SK-N-MC (cell line): ENCODE measurements at regions not wholly inside any gene's neighbourhood (a gene's known extent, or its start where the extent isn't known, plus 50 kb on each side); places are given as distances from the start of the nearest gene placed in this dataset.

ENCODE experiments used
- DNase-seq: peaks from one replicate; pipeline ENCODE4 v3.0.0-alpha.2; 2011; ENCODE audit warnings: low read depth, low spot score
- H3K27ac ChIP-seq: fragments of 200-600 bp; sonication (generic); 2 replicates; pipeline ENCODE4 v1.5.1; 2016; ENCODE audit warnings: mixed run types
- H3K36me3 ChIP-seq: fragments of 200-600 bp; sonication (generic); 2 replicates; pipeline ENCODE4 v1.6.1; 2017; ENCODE audit warnings: antibody characterized with exemption, low read length, mixed read lengths; ENCODE audit not compliant: insufficient read depth
- H3K4me3 ChIP-seq: fragments of 200-600 bp; sonication (generic); 2 replicates; pipeline ENCODE4 v1.5.1; 2016
- H3K9ac ChIP-seq: fragments of 200-600 bp; sonication (generic); 2 replicates; pipeline ENCODE4 v1.8.0; 2017; ENCODE audit warnings: mixed run types, mixed read lengths; ENCODE audit not compliant: insufficient read length
- H3K9me3 ChIP-seq: fragments of 200-600 bp; sonication (generic); 2 replicates; pipeline ENCODE4 v1.6.1; 2017; ENCODE audit warnings: low read depth, mild to moderate bottlenecking, antibody characterized with exemption, low read length, moderate library complexity, mixed read lengths
- EZH2 ChIP-seq: fragments of 200-600 bp; sonication (generic); IDR thresholded peaks from one replicate; pipeline ENCODE4 v1.6.1; 2017; ENCODE audit warnings: antibody characterized with exemption
- FOXP2 ChIP-seq: optimal IDR thresholded peaks from 2 replicates; pipeline ENCODE3; 2011; ENCODE audit warnings: mild to moderate bottlenecking, moderate library complexity; ENCODE audit not compliant: insufficient read depth; ENCODE audit errors: extremely low read length, control extremely low read depth
- POLR2AphosphoS5 ChIP-seq: IDR thresholded peaks from 2 replicates; pipeline ENCODE4 v1.6.1; 2012; ENCODE audit warnings: mild to moderate bottlenecking, low read depth, low read length, borderline replicate concordance

DNA sequence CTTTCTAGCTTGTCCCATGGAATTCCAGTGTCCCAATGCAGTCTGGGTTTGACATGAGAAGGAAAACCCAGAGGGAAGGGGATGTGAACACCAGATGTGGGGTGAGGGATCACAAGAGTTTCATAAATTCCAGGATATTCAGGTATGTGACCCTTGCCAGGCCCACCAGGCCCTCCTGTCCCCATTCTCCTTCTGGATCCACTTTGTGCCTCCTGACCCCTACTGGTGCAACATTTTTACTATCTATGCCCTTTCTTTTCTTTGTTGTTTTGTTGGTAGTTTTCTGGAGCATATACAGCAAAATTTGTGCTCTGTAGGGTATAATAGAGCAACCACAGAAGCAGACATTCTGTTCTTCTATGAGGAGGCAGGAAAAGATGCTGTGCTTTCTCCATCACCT is 597.0 kb upstream of the GRAMD2B start:
- no peaks in the 10 kb centered on the region for H3K9me3 ChIP-seq
- no peak for DNase-seq

GRCh38 chr5:125829349-125829748 is 593.9 kb upstream of the GRAMD2B start:
- Histone ChIP-seq H3K9ac (no peak overlapping the region), H3K9me3 (no peaks in the 10 kb centered on the region), H3K36me3 (no peaks in the 10 kb centered on the region), H3K27ac (no peak overlapping the region), H3K4me3 (no peak overlapping the region)
- no peak for DNase-seq
- TF ChIP-seq EZH2 (no peak), FOXP2 (no peak), POLR2AphosphoS5 (no peak)

More for the DNA sequence above, 597.0 kb upstream of the GRAMD2B start:
- no peak overlapping the region for H3K9ac ChIP-seq
- no peak overlapping the region for H3K4me3 ChIP-seq
- H3K27ac ChIP-seq = no peak overlapping the region
- TF ChIP-seq EZH2 = no peak
- no peak for TF ChIP-seq POLR2AphosphoS5
- TF ChIP-seq FOXP2 = no peak
- H3K36me3 ChIP-seq = no peaks in the 10 kb centered on the region

GRCh38 chr5:125833398-125833797 is 589.8 kb upstream of the GRAMD2B start:
- H3K9me3 ChIP-seq = no peaks in the 10 kb centered on the region
- no peak overlapping the region for H3K9ac ChIP-seq
- no peak for DNase-seq
- no peak for TF ChIP-seq FOXP2
- TF ChIP-seq EZH2 = no peak
- TF ChIP-seq POLR2AphosphoS5 = no peak
- no peaks in the 10 kb centered on the region for H3K36me3 ChIP-seq
- H3K27ac ChIP-seq = no peak overlapping the region
- no peak overlapping the region for H3K4me3 ChIP-seq

- Histone ChIP-seq H3K9ac (no peak overlapping the region), H3K36me3 (no peaks in the 10 kb centered on the region), H3K27ac (no peak overlapping the region), H3K9me3 (no peaks in the 10 kb centered on the region), H3K4me3 (no peak overlapping the region)
- no peak for TF ChIP-seq FOXP2
- TF ChIP-seq POLR2AphosphoS5 = no peak
- TF ChIP-seq EZH2 = no peak
- no peak for DNase-seq
These were observed 588.6 kb upstream of the GRAMD2B start for GRCh38 chr5:125834438-125835115.

DNA sequence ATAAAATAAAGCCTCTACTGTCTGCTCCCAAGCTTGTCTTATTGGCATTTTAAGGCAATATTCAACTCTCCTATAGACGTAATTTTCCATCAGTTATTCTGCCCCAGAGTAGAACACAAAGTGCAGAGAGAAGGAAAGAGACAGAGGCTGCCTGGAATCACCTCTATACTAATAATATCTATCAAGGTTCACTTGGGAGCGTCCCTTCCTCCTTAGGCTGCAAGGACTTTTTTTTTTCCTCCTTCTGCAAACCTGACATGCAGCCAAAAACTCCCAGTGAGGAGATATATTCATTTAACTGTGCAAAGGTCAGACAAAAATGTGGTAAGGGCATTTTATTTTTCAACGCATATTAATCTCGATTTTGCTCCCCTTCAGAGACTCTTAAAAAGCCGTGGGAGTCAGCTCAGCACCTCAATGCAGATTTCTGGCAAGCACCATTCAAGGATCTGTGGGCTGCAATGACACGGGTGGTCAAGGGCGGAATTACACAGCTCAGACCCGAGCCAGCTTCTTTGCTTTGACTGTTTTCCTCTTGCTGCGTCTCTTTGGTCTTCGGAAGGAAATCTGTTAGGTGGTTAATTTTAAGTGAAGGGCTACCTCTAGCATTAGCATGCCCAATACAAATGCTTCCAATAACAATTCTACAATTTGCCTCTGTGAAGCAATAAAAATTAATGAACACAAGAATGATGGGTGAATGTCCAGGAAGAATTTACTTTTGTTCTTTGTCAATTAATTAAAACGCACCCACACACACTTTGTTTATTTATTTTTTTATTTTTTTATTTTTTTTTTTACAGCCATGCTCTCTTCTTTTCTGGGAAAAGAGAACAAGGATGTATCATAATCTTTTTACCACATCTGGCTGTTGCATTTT is 587.7 kb upstream of the GRAMD2B start:
- Histone ChIP-seq H3K27ac (no peak overlapping the region), H3K4me3 (no peak overlapping the region), H3K9me3 (no peaks in the 10 kb centered on the region), H3K9ac (no peak overlapping the region), H3K36me3 (no peaks in the 10 kb centered on the region)
- DNase-seq = no peak
- TF ChIP-seq EZH2 (no peak), FOXP2 (no peak), POLR2AphosphoS5 (no peak)

DNA sequence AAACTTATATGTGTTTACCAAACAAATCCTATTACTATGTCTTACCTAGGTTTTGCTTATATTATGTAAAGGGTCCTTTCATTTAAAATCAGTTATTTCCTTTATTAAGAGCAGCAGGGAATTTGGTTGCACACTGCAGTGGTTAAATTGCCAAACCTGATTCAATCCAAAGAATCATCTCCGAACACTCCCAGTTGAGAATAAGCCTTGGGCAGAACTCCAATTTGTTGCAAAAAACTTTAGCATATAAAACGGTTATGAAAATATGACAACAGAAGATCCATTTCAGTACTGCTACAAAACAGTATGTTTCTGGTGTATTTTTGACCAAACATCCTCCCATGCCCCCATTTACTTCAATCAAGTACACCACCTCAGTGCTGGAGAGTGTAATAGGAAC is 587.0 kb upstream of the GRAMD2B start:
- H3K4me3 ChIP-seq = no peak overlapping the region
- no peaks in the 10 kb centered on the region for H3K36me3 ChIP-seq
- H3K9me3 ChIP-seq = no peaks in the 10 kb centered on the region
- no peak overlapping the region for H3K9ac ChIP-seq
- no peak for DNase-seq
- TF ChIP-seq FOXP2 (no peak), EZH2 (no peak), POLR2AphosphoS5 (no peak)
- H3K27ac ChIP-seq = no peak overlapping the region

DNA sequence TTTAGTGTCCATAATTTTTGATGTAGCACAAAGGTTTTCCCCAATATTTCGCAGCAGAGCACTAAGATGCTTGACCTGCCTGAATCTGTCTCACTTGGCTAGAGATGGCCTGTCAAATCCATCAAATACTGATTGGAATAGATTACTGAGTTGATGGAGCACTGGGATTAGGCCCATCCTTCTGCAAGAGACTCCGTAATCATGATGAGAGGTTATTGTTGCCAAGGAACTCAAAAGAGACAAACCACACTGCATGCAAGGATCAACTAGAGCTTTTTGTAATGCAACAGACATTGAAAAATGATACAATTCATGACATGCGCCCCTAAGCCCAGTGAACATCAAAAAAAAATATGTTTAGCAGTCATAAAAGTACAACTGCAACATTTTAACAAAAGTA is 585.3 kb upstream of the GRAMD2B start:
- Histone ChIP-seq H3K27ac (no peak overlapping the region), H3K4me3 (no peak overlapping the region), H3K9ac (no peak overlapping the region), H3K9me3 (no peaks in the 10 kb centered on the region), H3K36me3 (no peaks in the 10 kb centered on the region)
- no peak for DNase-seq
- TF ChIP-seq EZH2 (no peak), FOXP2 (no peak), POLR2AphosphoS5 (no peak)

GRCh38 chr5:125847561-125847960 is 575.6 kb upstream of the GRAMD2B start:
- Histone ChIP-seq H3K27ac (no peak overlapping the region), H3K36me3 (no peaks in the 10 kb centered on the region), H3K9ac (no peak overlapping the region), H3K4me3 (no peak overlapping the region), H3K9me3 (no peaks in the 10 kb centered on the region)
- no peak for TF ChIP-seq FOXP2
- TF ChIP-seq POLR2AphosphoS5 = no peak
- TF ChIP-seq EZH2 = no peak
- DNase-seq = no peak
